GM10266 (cell line): ENCODE measurements at regions not wholly inside any gene's neighbourhood (a gene's known extent, or its start where the extent isn't known, plus 50 kb on each side); places are given as distances from the start of the nearest gene placed in this dataset.

Source experiments
- DNase-seq: peaks from one replicate; pipeline ENCODE4 v3.0.0; 2012; ENCODE audit errors: extremely low spot score
- TF ChIP-seq, protein P1 (sequence below): IDR thresholded peaks from 2 replicates; pipeline ENCODE4 v1.5.1; 2012; ENCODE audit warnings: mild to moderate bottlenecking, low read depth; ENCODE audit not compliant: control insufficient read depth, insufficient read depth; ENCODE audit errors: missing control alignments

DNA sequence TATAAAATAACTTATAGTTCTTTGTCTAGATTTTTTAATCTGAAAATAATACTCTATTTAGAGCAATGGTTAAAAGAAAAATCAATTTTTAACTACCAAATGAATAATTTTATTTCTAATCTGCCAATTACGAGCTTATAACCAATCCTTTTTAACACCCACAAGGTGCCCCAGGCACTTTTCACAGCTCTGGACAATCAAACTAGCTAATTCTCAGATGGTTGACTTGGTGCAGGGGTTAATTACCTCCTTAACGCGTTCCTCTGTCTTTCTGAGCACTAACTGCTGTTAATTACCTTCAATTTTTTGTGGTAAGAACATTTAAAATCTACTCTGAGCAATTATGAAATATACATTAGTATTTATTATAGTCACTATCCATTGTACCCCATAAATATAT is 109.6 kb upstream of the PJA2 start:
- DNase-seq = no peak
- TF ChIP-seq, protein P1, sequence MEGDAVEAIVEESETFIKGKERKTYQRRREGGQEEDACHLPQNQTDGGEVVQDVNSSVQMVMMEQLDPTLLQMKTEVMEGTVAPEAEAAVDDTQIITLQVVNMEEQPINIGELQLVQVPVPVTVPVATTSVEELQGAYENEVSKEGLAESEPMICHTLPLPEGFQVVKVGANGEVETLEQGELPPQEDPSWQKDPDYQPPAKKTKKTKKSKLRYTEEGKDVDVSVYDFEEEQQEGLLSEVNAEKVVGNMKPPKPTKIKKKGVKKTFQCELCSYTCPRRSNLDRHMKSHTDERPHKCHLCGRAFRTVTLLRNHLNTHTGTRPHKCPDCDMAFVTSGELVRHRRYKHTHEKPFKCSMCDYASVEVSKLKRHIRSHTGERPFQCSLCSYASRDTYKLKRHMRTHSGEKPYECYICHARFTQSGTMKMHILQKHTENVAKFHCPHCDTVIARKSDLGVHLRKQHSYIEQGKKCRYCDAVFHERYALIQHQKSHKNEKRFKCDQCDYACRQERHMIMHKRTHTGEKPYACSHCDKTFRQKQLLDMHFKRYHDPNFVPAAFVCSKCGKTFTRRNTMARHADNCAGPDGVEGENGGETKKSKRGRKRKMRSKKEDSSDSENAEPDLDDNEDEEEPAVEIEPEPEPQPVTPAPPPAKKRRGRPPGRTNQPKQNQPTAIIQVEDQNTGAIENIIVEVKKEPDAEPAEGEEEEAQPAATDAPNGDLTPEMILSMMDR = no peak

DNA sequence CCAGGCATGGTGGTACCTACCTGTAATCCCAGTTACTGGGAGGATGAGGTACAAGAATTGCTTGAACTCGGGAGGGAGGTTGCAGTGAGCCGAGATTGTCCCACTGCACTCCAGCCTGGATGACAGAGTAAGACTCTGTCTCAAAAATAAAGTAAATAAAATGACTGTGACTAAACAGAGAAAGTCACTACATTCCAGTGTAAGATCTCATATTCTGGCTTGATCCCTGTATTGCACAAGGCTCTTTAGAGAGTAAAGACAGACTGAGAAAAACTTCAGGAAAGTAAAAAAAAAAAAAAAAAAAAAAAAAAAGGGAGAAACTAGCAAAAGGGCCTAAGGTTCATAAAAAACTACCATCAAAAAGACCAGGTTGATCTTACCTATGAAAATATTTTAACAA is 106.6 kb upstream of the PJA2 start:
- TF ChIP-seq, protein P1 = no peak
- no peak for DNase-seq

DNA sequence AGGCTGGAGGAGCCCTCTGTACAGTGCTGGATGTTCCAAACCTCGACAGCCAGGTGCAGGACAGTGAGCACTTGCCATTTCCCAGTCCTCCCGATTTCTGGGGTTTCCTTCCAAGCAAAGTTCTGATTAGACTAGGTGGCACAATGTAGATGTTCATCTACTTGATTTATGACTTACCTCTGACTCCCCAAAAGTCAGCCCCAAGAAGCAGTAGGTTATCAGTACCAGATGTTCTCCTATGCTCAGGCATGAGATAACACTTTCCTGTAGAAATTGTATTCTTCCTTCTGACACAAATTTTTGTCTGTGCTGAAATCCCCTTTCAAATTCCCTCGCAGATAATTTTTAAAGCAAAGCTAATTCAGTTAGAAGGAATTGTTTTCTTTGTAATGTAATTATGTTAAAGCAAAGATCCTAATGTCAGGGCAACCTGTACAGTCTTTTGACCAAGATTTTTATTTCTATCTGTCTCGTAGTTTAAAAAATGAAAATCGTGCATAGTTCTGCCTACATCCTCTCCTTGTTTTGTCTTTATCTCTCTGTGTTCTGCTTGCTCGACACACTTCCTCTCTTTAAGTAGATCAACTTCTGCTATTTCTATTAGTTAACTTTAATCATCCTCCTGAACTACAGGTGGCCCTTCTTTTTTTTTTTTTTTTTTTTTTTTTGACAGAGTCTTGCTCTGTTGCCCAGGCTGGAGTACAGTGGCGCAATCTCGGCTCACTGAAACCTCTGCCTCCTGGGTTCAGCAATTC is 102.4 kb upstream of the PJA2 start:
- no peak for DNase-seq
- TF ChIP-seq, protein P1 = no peak

DNA sequence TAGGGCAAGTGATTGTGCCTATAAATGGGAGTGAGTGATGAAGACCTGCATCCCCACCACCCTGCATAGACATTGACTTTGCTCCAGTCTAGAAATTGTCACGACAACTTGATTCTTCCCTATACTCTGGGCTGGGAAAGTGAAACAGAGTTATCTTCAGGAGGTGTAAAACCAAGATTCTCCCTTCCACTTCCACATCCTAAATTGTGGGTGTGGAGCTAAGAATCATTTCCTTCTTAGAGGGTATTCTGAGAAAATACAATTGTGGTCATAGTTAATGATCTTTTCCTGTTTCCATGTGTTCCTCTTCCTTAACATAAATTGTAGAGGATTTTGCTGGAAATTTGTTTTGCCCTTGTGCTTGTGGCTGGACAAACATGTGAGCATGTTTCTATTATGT is 96.8 kb upstream of the PJA2 start:
- TF ChIP-seq, protein P1 = no peak
- no peak for DNase-seq

DNA sequence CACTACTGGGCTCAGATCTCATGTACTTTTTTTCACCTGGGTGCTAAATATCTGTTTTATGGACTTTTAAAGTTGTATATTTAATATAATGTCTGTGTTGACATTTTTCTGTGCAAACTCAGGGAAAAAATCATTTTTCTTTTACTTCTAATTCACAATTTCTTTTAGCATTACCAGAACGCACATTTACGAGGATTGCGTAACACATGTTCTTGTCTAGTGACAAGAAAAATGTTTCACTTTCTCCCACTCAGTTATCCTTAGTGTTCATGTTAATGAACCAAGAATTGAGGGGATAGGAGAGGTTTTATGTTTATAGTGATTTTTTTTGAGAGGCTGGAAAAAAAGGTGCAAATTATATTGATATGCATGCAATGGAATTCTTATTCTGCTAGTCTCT is 86.3 kb upstream of the PJA2 start:
- TF ChIP-seq, protein P1 = no peak
- DNase-seq = no peak

DNA sequence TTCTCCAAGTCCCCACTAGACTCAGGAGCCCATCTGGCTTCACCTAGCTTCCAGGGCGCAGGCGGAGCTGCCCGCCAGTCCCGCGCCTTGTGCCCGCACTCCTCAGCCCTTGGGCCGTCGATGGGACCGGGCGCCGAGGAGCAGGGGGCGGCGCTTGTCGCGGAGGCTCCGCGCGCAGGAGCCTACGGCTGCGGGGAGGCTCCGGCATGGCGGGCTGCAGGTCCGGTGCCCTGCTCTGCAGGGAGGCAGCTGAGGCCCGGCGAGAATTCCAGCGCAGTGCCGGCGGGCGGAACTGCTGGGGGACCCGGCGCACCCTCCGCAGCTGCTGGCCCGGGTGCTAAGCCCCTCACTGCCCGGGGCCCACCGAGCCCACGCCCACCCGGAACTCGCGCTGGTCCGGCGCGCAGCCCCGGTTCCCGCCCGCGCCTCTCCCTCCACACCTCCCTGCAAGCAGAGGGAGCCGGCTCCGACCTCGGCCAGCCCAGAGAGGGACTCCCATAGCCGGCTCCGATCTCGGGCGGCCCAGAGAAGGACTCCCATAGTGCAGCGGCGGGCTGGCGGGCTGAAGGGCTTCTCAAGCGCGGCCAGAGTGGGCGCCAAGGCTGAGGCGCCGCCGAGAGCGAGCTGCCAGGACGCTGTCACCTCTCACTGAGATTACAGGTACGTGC is 78.1 kb upstream of the PJA2 start:
- no peak for DNase-seq
- TF ChIP-seq, protein P1 = no peak

DNA sequence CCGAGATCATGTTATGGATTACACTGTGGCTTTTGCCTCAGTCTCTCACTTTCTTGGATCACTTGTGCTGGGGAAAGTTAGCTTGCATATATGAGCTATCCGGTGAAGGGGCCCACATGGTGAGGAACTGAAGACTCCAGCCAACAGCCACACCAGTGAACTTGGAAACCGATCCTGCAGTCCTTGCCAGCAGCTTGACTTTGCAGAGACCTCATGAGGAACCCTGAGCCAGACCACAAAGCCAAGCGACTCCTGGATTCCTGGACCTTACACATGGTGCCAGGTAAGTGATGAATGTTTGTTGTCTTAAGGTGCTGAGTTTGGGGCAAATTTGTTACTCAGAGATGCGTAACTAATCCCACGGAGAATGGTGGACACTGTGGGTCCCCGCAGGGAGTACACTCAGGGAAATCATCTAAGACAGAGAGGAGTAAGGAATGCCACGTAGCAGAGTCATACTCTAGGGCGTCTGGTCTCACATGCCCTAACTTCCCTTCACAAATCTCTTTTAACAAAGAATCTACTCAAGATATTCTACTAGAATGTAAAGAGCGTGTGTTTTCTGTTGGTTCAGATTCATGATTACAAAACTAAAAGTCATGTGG is 76.5 kb upstream of the PJA2 start:
- TF ChIP-seq, protein P1 = no peak
- DNase-seq = no peak
